Tibial nerve (tissue), 4 donors: ENCODE measurements at regions not wholly inside any gene's neighbourhood (a gene's known extent, or its start where the extent isn't known, plus 50 kb on each side); places are given as distances from the start of the nearest gene placed in this dataset.

ENCODE experiments used
- DNase-seq, 2 donors: peaks; one replicate each; pipeline ENCODE4 v3.0.0-alpha.2; 2019; ENCODE audit warnings: low spot score in 2 of 2
- H3K27ac ChIP-seq, 4 donors: fragments of 200-600 bp; sonication (generic) in 3 of 4; one replicate each; pipeline ENCODE4 v1.5.1; 2017 to 2019; ENCODE audit warnings: mild to moderate bottlenecking in 1 of 4
- H3K27me3 ChIP-seq, 2 donors: fragments of 200-600 bp; sonication (generic) in 1 of 2; one replicate each; pipeline versions ENCODE4 v1.5.1 to v1.6.0; 2017 to 2019
- H3K36me3 ChIP-seq, 3 donors: fragments of 200-600 bp; sonication (generic); one replicate each; pipeline ENCODE4 v1.5.1; 2018 to 2019
- H3K4me1 ChIP-seq, 4 donors: fragments of 200-600 bp; sonication (generic) in 3 of 4; one replicate each; pipeline ENCODE4 v1.5.1; 2017 to 2019
- H3K4me3 ChIP-seq, 4 donors: fragments of 200-600 bp; sonication (generic) in 3 of 4; one replicate each; pipeline ENCODE4 v1.5.1; 2017 to 2019; ENCODE audit warnings: mild to moderate bottlenecking in 1 of 4, moderate library complexity in 1 of 4
- H3K9me3 ChIP-seq, 4 donors: fragments of 200-600 bp; sonication (generic) in 3 of 4; one replicate each; pipeline ENCODE4 v1.5.1; 2017 to 2019
- EP300 ChIP-seq, 2 donors: sonication (generic); formaldehyde crosslinking; IDR thresholded peaks; one replicate each; pipeline ENCODE4 v1.6.1; 2017; ENCODE audit warnings: antibody characterized with exemption in 2 of 2, mild to moderate bottlenecking in 1 of 2
- POLR2A ChIP-seq, 2 donors: fragments of 450-650 bp; IDR thresholded peaks; one replicate each; pipeline ENCODE4 v1.6.1; 2017; ENCODE audit warnings: antibody characterized with exemption in 2 of 2, mild to moderate bottlenecking in 2 of 2, moderate library complexity in 2 of 2
- WGBS, 2 donors: methylation state at CpG; one replicate each; pipeline ENCODE4 v1.1.5; 2018; 5-methylcytosine and 5-hydroxymethylcytosine counted together
- TF ChIP-seq, protein P1 (sequence below), 5 experiments: fragments of 200-600 bp in 3 of 5; fragments of 450-650 bp in 2 of 5; sonication (generic) in 3 of 5; IDR thresholded peaks; one replicate each; pipeline ENCODE4 v1.5.1; 2016 to 2019; ENCODE audit warnings: antibody characterized with exemption in 5 of 5, mild to moderate bottlenecking in 3 of 5, moderate library complexity in 2 of 5

DNA sequence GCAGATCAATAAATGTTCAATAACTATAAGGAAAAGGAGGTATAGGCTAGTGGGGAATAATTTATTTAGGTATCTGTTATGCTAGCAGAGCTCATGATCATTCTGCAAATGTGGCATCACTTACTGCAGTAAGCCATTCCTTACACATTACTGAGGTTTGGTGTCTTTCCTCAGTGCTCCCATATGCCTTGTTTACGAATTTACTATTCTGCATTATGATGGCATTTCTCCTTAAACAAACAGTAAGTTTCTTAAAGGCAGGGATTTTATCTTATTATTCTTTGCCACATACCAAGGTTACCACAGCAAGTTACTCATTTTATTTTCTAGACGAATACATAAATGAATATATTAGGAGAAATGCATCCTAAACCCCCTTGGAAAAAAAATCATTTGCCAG, 88.4 kb downstream of the DSEL start:
- Histone ChIP-seq H3K4me3 (no peak overlapping the region), H3K9me3 (no peaks in the 10 kb centered on the region), H3K4me1 (no peaks in the 10 kb centered on the region), H3K27ac (no peak overlapping the region), H3K36me3 (no peaks in the 10 kb centered on the region), H3K27me3 (no peaks in the 10 kb centered on the region)
- 66 to 80% methylated on average over 2 of the region's 2 CpGs for WGBS, 2 donors
- TF ChIP-seq EP300 (IDR thresholded peaks at IDR 0.05) (no peak), POLR2A (IDR thresholded peaks at IDR 0.05) (no peak)
- TF ChIP-seq, protein P1, sequence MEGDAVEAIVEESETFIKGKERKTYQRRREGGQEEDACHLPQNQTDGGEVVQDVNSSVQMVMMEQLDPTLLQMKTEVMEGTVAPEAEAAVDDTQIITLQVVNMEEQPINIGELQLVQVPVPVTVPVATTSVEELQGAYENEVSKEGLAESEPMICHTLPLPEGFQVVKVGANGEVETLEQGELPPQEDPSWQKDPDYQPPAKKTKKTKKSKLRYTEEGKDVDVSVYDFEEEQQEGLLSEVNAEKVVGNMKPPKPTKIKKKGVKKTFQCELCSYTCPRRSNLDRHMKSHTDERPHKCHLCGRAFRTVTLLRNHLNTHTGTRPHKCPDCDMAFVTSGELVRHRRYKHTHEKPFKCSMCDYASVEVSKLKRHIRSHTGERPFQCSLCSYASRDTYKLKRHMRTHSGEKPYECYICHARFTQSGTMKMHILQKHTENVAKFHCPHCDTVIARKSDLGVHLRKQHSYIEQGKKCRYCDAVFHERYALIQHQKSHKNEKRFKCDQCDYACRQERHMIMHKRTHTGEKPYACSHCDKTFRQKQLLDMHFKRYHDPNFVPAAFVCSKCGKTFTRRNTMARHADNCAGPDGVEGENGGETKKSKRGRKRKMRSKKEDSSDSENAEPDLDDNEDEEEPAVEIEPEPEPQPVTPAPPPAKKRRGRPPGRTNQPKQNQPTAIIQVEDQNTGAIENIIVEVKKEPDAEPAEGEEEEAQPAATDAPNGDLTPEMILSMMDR (IDR thresholded peaks at IDR 0.05): no peak
- no peak for DNase-seq

DNA sequence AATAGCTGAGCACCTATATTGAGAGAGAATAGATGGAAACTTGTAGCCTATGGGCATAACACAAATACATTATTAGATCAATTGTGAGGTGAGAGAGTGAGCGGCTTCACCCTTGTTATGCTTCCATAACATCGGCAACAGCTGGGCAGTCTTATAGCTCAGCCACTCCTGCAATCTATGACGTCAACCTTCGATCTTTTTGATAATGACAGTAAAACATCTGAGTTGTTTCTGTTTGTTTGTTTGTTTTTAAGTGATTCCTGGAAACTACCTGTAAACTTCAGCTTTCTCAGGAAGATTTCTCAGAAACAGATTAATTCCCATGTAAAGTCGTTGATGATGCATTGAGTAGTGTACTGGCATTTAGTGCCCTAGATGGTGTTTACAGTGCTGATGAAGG, 90.0 kb downstream of the DSEL start:
- DNase-seq: no peak
- TF ChIP-seq POLR2A (IDR thresholded peaks at IDR 0.05): no peak
- TF ChIP-seq, protein P1 (IDR thresholded peaks at IDR 0.05): no peak
- 81 to 86% methylated on average over 5 of the region's 5 CpGs for WGBS, 2 donors
- Histone ChIP-seq H3K9me3 (no peaks in the 10 kb centered on the region), H3K4me1 (no peaks in the 10 kb centered on the region), H3K27ac (no peak overlapping the region), H3K36me3 (no peaks in the 10 kb centered on the region), H3K27me3 (no peaks in the 10 kb centered on the region), H3K4me3 (no peak overlapping the region)

DNA sequence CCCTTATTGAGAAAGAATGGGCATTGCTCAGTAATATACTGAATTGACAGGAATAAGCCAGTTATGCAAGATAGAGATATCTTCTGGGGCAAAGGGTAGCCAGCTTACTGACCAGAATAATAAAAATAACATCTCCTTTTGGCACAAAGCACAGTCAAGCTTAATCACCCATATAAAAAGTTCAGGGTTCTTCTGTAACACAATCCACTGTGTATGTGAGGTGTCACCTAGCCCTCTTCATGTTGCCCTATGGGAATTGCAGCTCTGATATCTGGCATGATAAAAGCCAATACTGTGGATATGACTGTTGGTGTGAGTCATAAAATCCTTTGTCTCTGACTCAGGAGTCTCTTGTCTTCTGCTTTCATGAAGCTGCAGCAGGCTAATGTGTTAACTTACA, 90.8 kb downstream of the DSEL start:
- no peak overlapping the region for H3K27ac ChIP-seq
- H3K36me3 ChIP-seq: no peaks in the 10 kb centered on the region
- TF ChIP-seq POLR2A (IDR thresholded peaks at IDR 0.05) (no peak), EP300 (IDR thresholded peaks at IDR 0.05) (no peak)
- TF ChIP-seq, protein P1 (IDR thresholded peaks at IDR 0.05): no peak
- no peaks in the 10 kb centered on the region for H3K4me1 ChIP-seq
- no peak for DNase-seq
- no peak overlapping the region for H3K4me3 ChIP-seq
- no peaks in the 10 kb centered on the region for H3K27me3 ChIP-seq
- H3K9me3 ChIP-seq: no peaks in the 10 kb centered on the region

DNA sequence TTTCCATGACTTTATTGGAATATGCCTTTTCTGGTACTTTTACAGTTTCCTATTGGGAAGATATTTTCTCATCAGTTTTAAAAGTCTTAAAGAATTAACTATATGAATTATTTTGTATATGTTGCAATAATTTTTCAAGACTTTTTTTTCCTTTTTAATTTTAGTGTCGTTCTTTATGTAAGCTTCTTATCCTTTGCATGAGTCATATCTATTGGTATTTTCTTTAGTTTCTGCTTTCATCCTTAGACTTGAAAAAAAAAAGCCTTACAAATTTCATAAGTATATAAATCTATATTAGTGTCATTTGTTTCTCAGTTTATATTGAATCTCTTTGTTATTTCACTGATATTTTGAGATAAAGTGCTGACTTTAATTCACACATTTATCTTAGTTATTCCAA, 94.9 kb downstream of the DSEL start:
- Histone ChIP-seq H3K27ac (no peak overlapping the region), H3K36me3 (no peaks in the 10 kb centered on the region), H3K4me3 (no peak overlapping the region), H3K27me3 (no peaks in the 10 kb centered on the region), H3K4me1 (no peaks in the 10 kb centered on the region), H3K9me3 (no peaks in the 10 kb centered on the region)
- no peak for DNase-seq
- TF ChIP-seq POLR2A (IDR thresholded peaks at IDR 0.05) (no peak), EP300 (IDR thresholded peaks at IDR 0.05) (no peak)
- TF ChIP-seq, protein P1 (IDR thresholded peaks at IDR 0.05): no peak
- WGBS, 2 donors: 69 to 75% methylated on average over 1 of the region's 1 CpG

DNA sequence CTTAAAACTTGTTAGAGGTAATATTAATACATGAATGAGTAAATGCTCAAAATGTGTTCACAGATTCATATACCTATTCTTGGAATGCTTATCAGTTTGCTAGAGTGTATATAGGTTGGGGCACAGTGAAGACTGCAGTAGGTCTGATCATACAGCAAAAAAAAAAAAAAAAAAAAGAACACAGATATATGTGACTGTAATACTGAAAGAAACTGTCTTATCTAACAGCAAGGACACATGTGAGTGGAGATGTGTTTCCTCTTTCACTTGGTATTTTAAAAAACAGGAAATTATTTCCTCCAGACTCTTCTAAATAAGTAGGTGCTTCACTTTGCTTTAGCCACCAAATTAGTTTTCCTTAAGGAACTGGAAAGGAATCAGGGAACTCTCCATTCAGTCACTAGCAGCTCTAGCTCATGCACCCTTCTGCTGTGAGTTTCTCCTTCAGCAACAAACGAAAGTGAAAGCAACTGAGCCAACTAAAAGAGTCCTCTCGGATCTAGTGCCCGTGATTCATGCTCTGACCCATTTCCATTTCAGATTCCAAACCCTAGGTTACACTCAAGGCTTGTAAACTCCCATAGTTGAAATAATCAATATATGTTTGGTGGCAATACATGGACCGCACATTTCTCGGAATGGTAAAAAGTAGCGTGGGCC, 98.5 kb downstream of the DSEL start:
- Histone ChIP-seq H3K4me3 (peak overlapping the region in 1 of 4 donors; percentile 16), H3K27ac (no peak overlapping the region), H3K27me3 (no peaks in the 10 kb centered on the region), H3K4me1 (no peaks in the 10 kb centered on the region), H3K9me3 (no peaks in the 10 kb centered on the region), H3K36me3 (no peaks in the 10 kb centered on the region)
- TF ChIP-seq POLR2A (IDR thresholded peaks at IDR 0.05): no peak
- WGBS, 2 donors: 81 to 87% methylated on average over 6 of the region's 6 CpGs
- no peak for DNase-seq

DNA sequence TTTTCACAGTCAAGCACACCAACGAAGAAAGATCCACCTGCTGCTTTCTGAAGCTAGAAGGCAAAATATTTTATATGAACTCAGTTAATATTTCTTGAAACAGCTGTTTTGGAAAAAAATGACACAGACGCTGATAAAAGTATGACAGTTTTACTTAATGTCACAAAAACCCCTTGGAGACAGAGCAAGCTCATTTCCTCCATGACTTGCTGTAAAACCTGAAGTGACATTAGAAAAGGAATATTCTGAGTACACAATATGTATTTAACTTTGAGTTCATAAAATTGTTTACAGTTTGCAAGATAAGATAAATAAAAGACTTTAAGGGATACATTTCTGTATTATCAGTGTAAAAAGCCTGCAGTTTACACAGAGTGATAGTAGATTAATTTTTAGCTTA, 105.4 kb downstream of the DSEL start:
- Histone ChIP-seq H3K9me3 (no peaks in the 10 kb centered on the region), H3K36me3 (no peaks in the 10 kb centered on the region), H3K4me3 (no peak overlapping the region), H3K4me1 (peaks cover 0 to 12% (median 0%) of the 10 kb centered on the region in 4 donors), H3K27ac (no peak overlapping the region), H3K27me3 (no peaks in the 10 kb centered on the region)
- TF ChIP-seq, protein P1 (IDR thresholded peaks at IDR 0.05): no peak
- TF ChIP-seq EP300 (IDR thresholded peaks at IDR 0.05): no peak
- TF ChIP-seq POLR2A (IDR thresholded peaks at IDR 0.05): no peak
- WGBS, 2 donors: 16 to 23% methylated on average over 2 of the region's 2 CpGs
- no peak for DNase-seq
